BJ (cell line): ENCODE measurements at regions not wholly inside any gene's neighbourhood (a gene's known extent, or its start where the extent isn't known, plus 50 kb on each side); places are given as distances from the start of the nearest gene placed in this dataset.

ENCODE experiments used
- CTCF ChIA-PET: fragments of 350-600 bp; formaldehyde crosslinking; extraction: SDS; loops from one replicate; lab custom pipeline; 2021; ENCODE audit warnings: antibody characterized with exemption, inconsistent platforms; lab: Yijun Ruan, JAX
- POLR2A ChIA-PET: fragments of 300-600 bp; sonication (Branson Sonifier 250); formaldehyde crosslinking; extraction: SDS; loops from one replicate; lab custom pipeline; 2021; ENCODE audit warnings: antibody characterized with exemption; lab: Charles Lee
- DNase-seq: peaks from one replicate; pipeline ENCODE4 v3.0.0-alpha.2; 2011; ENCODE audit warnings: low read depth
- H3K27me3 ChIP-seq: 2 replicates; pipeline ENCODE4 v1.6.0; 2011; ENCODE audit warnings: low read length; ENCODE audit not compliant: control insufficient read depth, insufficient read depth
- H3K36me3 ChIP-seq: 2 replicates; pipeline ENCODE4 v1.5.1; 2011; ENCODE audit warnings: low read length; ENCODE audit not compliant: control insufficient read depth, insufficient read depth
- H3K4me3 ChIP-seq: 2 replicates; pipeline ENCODE4 v1.5.1; 2011; ENCODE audit warnings: low read depth, mild to moderate bottlenecking, control low read depth, low read length
- TF ChIP-seq, protein P1 (sequence below): IDR thresholded peaks from 2 replicates; pipeline ENCODE4 v1.5.1; 2011; ENCODE audit warnings: low read depth, mild to moderate bottlenecking, control low read depth, inconsistent platforms, low read length, moderate library complexity; ENCODE audit not compliant: insufficient read depth

- DNase-seq: no peak
- POLR2A ChIA-PET: no interaction called here
- CTCF ChIA-PET: no interaction called here
- H3K4me3 ChIP-seq: no peak overlapping the region
- TF ChIP-seq, protein P1, sequence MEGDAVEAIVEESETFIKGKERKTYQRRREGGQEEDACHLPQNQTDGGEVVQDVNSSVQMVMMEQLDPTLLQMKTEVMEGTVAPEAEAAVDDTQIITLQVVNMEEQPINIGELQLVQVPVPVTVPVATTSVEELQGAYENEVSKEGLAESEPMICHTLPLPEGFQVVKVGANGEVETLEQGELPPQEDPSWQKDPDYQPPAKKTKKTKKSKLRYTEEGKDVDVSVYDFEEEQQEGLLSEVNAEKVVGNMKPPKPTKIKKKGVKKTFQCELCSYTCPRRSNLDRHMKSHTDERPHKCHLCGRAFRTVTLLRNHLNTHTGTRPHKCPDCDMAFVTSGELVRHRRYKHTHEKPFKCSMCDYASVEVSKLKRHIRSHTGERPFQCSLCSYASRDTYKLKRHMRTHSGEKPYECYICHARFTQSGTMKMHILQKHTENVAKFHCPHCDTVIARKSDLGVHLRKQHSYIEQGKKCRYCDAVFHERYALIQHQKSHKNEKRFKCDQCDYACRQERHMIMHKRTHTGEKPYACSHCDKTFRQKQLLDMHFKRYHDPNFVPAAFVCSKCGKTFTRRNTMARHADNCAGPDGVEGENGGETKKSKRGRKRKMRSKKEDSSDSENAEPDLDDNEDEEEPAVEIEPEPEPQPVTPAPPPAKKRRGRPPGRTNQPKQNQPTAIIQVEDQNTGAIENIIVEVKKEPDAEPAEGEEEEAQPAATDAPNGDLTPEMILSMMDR: no peak
- no peaks in the 10 kb centered on the region for H3K27me3 ChIP-seq
- H3K36me3 ChIP-seq: no peaks in the 10 kb centered on the region
Observed at GRCh38 chr6:14858808-14859207, 387.1 kb upstream of the JARID2 start.

- ChIA-PET CTCF (no interaction called here), POLR2A (no interaction called here)
- H3K27me3 ChIP-seq: no peaks in the 10 kb centered on the region
- no peak overlapping the region for H3K4me3 ChIP-seq
- no peaks in the 10 kb centered on the region for H3K36me3 ChIP-seq
- no peak for DNase-seq
- TF ChIP-seq, protein P1: no peak
Observed at GRCh38 chr6:14860774-14861173, 385.1 kb upstream of the JARID2 start.

DNA sequence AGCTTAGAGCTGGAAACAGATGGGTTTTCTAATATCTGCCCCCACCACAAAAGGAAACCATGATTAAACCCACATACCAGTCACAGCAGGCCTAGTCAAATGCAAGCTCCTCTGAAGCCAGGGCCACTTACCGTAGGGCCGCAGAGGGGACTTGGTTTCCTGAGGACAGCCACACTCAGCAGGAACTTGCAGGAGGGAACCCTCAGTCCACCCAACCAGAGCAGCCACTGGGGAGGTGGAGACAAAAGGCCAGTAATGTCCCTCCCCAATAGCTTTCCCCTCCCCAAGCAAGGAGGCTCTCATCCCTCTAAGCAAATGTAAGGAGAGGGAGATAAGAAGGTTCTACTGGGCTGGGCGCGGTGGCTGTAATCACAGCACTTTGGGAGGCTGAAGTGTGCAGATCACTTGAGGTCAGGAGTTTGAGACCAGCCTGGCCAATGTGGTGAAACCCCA is 384.4 kb upstream of the JARID2 start:
- DNase-seq: no peak
- TF ChIP-seq, protein P1: no peak
- ChIA-PET CTCF (no interaction called here), POLR2A (no interaction called here)
- no peak overlapping the region for H3K4me3 ChIP-seq
- no peaks in the 10 kb centered on the region for H3K36me3 ChIP-seq
- H3K27me3 ChIP-seq: no peaks in the 10 kb centered on the region

GRCh38 chr6:14862845-14863244 is 383.0 kb upstream of the JARID2 start:
- ChIA-PET POLR2A (no interaction called here), CTCF (no interaction called here)

GRCh38 chr6:14863902-14864850 is 381.7 kb upstream of the JARID2 start:
- ChIA-PET POLR2A (no interaction called here), CTCF (no interaction called here)
- Histone ChIP-seq H3K27me3 (no peaks in the 10 kb centered on the region), H3K4me3 (no peak overlapping the region), H3K36me3 (no peaks in the 10 kb centered on the region)
- TF ChIP-seq, protein P1: no peak
- no peak for DNase-seq

More at GRCh38 chr6:14862845-14863244, 383.0 kb upstream of the JARID2 start:
- Histone ChIP-seq H3K4me3 (no peak overlapping the region), H3K27me3 (no peaks in the 10 kb centered on the region), H3K36me3 (no peaks in the 10 kb centered on the region)
- DNase-seq: no peak
- TF ChIP-seq, protein P1: no peak
